ENCODE measurements at regions not wholly inside any gene's neighbourhood (a gene's known extent, or its start where the extent isn't known, plus 50 kb on each side); places are given as distances from the start of the nearest gene placed in this dataset.

DNA sequence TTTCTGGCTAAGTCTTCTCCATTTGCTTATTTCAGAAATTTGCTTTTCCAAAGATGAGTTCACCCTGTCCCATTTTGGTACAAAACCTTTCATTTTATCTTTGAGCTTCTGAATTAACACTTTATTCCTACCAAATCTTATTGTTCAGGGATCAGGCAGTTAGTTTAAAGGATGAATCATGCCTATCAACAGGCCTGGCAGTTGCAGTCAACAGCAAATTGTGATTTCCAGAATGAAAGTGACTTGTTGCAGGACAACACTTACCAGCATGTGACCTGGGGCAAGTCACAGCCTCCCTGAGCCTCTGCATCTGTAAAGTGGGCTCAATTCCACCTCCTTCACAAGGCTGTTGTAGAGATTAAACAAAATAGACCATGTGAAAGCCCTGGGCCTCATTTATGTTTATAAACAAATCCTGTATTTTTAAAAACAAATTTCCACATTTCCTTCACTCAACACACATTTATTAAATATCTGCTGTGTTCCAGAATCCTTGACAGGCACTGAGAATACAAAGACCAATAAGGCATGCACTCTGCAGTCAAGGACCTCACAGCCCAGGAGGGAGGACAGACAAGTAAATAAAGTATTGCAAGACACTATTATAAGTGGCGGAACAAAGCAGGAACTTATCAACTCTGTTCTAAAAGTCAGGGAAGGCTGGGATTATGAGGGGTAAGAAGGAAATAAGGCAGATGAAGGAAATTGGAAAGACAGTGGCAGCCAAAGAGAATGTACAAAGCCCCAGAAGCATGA is 359.1 kb upstream of the IL12A start (continued):
- TF ChIP-seq, protein P1, sequence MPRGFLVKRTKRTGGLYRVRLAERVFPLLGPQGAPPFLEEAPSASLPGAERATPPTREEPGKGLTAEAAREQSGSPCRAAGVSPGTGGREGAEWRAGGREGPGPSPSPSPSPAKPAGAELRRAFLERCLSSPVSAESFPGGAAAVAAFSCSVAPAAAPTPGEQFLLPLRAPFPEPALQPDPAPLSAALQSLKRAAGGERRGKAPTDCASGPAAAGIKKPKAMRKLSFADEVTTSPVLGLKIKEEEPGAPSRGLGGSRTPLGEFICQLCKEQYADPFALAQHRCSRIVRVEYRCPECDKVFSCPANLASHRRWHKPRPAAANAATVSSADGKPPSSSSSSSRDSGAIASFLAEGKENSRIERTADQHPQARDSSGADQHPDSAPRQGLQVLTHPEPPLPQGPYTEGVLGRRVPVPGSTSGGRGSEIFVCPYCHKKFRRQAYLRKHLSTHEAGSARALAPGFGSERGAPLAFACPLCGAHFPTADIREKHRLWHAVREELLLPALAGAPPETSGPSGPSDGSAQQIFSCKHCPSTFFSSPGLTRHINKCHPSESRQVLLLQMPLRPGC (tag by site-specific recombination; IDR thresholded peaks at IDR 0.05), result no peak
- TF ChIP-seq ZNF394 (tag by site-specific recombination; IDR thresholded peaks at IDR 0.05; ENCODE audit: borderline replicate concordance), result no peak
- no peak for TF ChIP-seq BCL11A (tag by site-specific recombination; IDR thresholded peaks at IDR 0.05; ENCODE audit: low read depth)

DNA sequence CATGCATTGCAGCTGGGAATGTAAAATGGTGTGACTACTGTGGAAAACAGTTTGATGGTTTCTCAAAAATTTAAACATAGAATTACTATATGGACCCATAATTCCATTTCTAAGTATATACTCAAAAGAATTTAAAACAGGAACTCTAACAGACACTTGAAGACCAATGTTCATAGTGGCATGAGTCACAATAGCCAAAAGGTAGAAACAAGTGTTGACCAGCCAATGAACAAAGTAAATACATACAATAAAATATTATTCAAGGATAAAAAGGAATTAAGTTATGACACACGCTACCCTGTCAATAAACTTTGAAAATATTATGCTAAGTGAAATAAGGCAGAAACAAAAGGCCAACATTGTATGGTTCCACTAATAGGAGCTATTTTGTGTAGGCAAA is 357.4 kb upstream of the IL12A start:
- Histone ChIP-seq H3K36me3 (ENCODE audit: control insufficient read depth in 2 of 2, insufficient read depth in 1 of 2, low read length in 2 of 2) (no peaks in the 10 kb centered on the region), H3K27ac (ENCODE audit: extremely low read depth, low read depth, low read length) (no peak overlapping the region), H3K4me1 (ENCODE audit: control insufficient read depth, insufficient read depth, low read length) (peaks cover 34% of the 10 kb centered on the region), H3K9me3 (ENCODE audit: control insufficient read depth, insufficient read depth, low read depth, low read length) (no peaks in the 10 kb centered on the region), H3K4me3 (ENCODE audit: low read depth, low read length) (no peak overlapping the region)
- TF ChIP-seq ZNF670 (tag by site-specific recombination; IDR thresholded peaks at IDR 0.05; ENCODE audit: low read depth), result no peak
- CTCF ChIA-PET, result interaction anchor here (0.8 kb wide), 1 partner anchor 788 kb away, joined by 3 read pairs; no protein-coding TSS in a partner anchor
- POLR2A ChIA-PET, result no interaction called here

DNA sequence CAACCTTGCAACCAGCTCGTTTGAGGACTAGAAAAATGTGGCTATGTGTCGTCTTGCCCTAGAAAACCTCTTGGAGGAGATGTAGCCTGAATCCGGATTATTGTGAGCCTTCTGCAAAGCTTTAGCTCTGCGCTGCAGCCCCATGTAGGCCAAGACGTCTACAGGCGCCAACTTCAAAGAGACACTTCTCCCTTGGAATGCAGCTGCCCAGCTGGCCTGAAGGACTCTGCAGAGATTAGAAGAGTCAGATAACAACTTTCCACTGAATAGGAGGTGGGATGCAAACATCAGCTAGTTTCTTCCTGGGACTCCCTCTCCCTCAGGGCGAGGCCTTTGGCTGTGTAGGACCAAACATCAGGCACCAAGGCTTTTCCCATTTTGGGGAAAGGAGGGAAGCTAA is 356.5 kb upstream of the IL12A start:
- ChIA-PET POLR2A (interaction anchor here (1.0 kb wide), 1 partner anchor 130 kb away, joined by 3 read pairs; no protein-coding TSS in a partner anchor), CTCF (interaction anchor here (0.6 to 1.2 kb wide), 3 partner anchors 127 to 249 kb away, joined by 3 to 5 read pairs (median 3); no protein-coding TSS in a partner anchor)
- Histone ChIP-seq H3K36me3 (ENCODE audit: control insufficient read depth in 2 of 2, insufficient read depth in 1 of 2, low read length in 2 of 2) (no peaks in the 10 kb centered on the region), H3K9me3 (ENCODE audit: control insufficient read depth, insufficient read depth, low read depth, low read length) (no peaks in the 10 kb centered on the region), H3K4me1 (ENCODE audit: control insufficient read depth, insufficient read depth, low read length) (peaks cover 26% of the 10 kb centered on the region), H3K27ac (ENCODE audit: extremely low read depth, low read depth, low read length) (no peak overlapping the region; the same call in 1 of the 2 replicates), H3K4me3 (ENCODE audit: low read depth, low read length) (no peak overlapping the region)
- TF ChIP-seq, protein P2, sequence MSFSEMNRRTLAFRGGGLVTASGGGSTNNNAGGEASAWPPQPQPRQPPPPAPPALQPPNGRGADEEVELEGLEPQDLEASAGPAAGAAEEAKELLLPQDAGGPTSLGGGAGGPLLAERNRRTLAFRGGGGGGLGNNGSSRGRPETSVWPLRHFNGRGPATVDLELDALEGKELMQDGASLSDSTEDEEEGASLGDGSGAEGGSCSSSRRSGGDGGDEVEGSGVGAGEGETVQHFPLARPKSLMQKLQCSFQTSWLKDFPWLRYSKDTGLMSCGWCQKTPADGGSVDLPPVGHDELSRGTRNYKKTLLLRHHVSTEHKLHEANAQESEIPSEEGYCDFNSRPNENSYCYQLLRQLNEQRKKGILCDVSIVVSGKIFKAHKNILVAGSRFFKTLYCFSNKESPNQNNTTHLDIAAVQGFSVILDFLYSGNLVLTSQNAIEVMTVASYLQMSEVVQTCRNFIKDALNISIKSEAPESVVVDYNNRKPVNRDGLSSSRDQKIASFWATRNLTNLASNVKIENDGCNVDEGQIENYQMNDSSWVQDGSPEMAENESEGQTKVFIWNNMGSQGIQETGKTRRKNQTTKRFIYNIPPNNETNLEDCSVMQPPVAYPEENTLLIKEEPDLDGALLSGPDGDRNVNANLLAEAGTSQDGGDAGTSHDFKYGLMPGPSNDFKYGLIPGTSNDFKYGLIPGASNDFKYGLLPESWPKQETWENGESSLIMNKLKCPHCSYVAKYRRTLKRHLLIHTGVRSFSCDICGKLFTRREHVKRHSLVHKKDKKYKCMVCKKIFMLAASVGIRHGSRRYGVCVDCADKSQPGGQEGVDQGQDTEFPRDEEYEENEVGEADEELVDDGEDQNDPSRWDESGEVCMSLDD (tag by site-specific recombination; IDR thresholded peaks at IDR 0.05), result no peak
- 0 out of 2 replicates have a peak, but pooled peaks have one; percentile 33 for TF ChIP-seq TCF7L2 (IDR thresholded peaks at IDR 0.05; ENCODE audit: borderline replicate concordance, low read depth, low read length)

DNA sequence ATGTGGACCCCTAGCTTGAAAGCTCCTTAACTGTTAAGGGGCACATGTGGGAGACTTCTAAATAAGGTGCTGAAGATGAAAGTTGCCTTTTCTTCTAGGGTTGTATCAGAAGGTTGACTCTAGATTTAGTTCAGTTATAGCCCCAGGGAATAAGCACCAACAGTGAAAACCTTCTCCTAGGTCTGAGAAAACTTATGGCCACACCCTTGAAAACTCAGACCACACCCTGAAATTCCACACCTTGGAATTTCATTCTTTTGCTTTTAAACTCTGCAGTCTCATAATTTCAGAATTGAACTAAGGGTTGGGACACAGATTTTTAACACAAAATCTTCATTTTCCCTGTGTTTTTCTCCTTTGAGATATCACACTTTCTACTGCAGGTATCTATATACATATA is 355.8 kb upstream of the IL12A start:
- Histone ChIP-seq H3K27ac (ENCODE audit: extremely low read depth, low read depth, low read length) (no peak overlapping the region), H3K4me1 (ENCODE audit: control insufficient read depth, insufficient read depth, low read length) (peaks cover 21% of the 10 kb centered on the region), H3K36me3 (ENCODE audit: control insufficient read depth in 2 of 2, insufficient read depth in 1 of 2, low read length in 2 of 2) (no peaks in the 10 kb centered on the region), H3K9me3 (ENCODE audit: control insufficient read depth, insufficient read depth, low read depth, low read length) (no peaks in the 10 kb centered on the region), H3K4me3 (ENCODE audit: low read depth, low read length) (no peak overlapping the region)
- CTCF ChIA-PET, result interaction anchor here (0.6 kb wide), 2 partner anchors 126 to 248 kb away, joined by 3 read pairs; no protein-coding TSS in a partner anchor
- POLR2A ChIA-PET, result interaction anchor here (1.0 kb wide), 1 partner anchor 130 kb away, joined by 3 read pairs; no protein-coding TSS in a partner anchor
- no peak for TF ChIP-seq GFI1B (tag by site-specific recombination; IDR thresholded peaks at IDR 0.05)
- TF ChIP-seq ZNF555 (tag by site-specific recombination; conservative IDR thresholded peaks at IDR 0.05), result no peak
- 0 out of 2 replicates have a peak, but pooled peaks have one; percentile 37 for TF ChIP-seq KLF1 (tag by site-specific recombination; IDR thresholded peaks at IDR 0.05)
- TF ChIP-seq ZNF146 (tag by site-specific recombination; IDR thresholded peaks at IDR 0.05), result no peak
- no peak for TF ChIP-seq REPIN1 (tag by site-specific recombination; IDR thresholded peaks at IDR 0.05; ENCODE audit: low read depth)
- no peak for TF ChIP-seq IKZF3 (tag by site-specific recombination; IDR thresholded peaks at IDR 0.05)

Data from HEK293 (cell line).